Thoracic aorta (tissue), 2 donors: ENCODE measurements at regions not wholly inside any gene's neighbourhood (a gene's known extent, or its start where the extent isn't known, plus 50 kb on each side); places are given as distances from the start of the nearest gene placed in this dataset.

ENCODE experiments used
- ATAC-seq: fragments of 150-250 bp; one replicate; pipeline ENCODE4 v1.8.0; 2017; ENCODE audit warnings: low read depth; ENCODE audit not compliant: insufficient number of reproducible peaks, low FRiP score
- DNase-seq: peaks from one replicate; pipeline ENCODE4 v3.0.0-alpha.2; 2020; ENCODE audit warnings: low spot score
- H3K27ac ChIP-seq, 2 donors: fragments of 200-600 bp; sonication (generic); 1 replicate in 1 of 2; 2 replicates in 1 of 2; pipeline ENCODE4 v1.5.1; 2016; ENCODE audit warnings: mild to moderate bottlenecking in 2 of 2, moderate library complexity in 2 of 2
- H3K27me3 ChIP-seq: fragments of 200-600 bp; sonication (generic); replicated peaks from 2 replicates; pipeline ENCODE4 v1.6.0; 2016; ENCODE audit warnings: mild to moderate bottlenecking; ENCODE audit not compliant: insufficient read depth
- H3K36me3 ChIP-seq: fragments of 200-600 bp; sonication (generic); one replicate; pipeline ENCODE4 v1.5.1; 2016
- H3K4me1 ChIP-seq, 2 donors: fragments of 200-600 bp; sonication (generic); 1 replicate in 1 of 2; 2 replicates in 1 of 2; pipeline versions ENCODE4 v1.5.1 to v1.6.0; 2016; ENCODE audit warnings: low read depth in 2 of 2, mild to moderate bottlenecking in 1 of 2; ENCODE audit not compliant: control insufficient read depth in 1 of 2
- H3K4me3 ChIP-seq: fragments of 200-600 bp; sonication (generic); 2 replicates; pipeline ENCODE4 v1.5.1; 2016; ENCODE audit warnings: mild to moderate bottlenecking
- H3K9me3 ChIP-seq: fragments of 200-600 bp; sonication (generic); 2 replicates; pipeline ENCODE4 v1.5.1; 2016
- TF ChIP-seq, protein P1 (sequence below): fragments of 200-600 bp; sonication (generic); IDR thresholded peaks from one replicate; pipeline ENCODE4 v1.5.1; 2019; ENCODE audit warnings: antibody characterized with exemption

DNA sequence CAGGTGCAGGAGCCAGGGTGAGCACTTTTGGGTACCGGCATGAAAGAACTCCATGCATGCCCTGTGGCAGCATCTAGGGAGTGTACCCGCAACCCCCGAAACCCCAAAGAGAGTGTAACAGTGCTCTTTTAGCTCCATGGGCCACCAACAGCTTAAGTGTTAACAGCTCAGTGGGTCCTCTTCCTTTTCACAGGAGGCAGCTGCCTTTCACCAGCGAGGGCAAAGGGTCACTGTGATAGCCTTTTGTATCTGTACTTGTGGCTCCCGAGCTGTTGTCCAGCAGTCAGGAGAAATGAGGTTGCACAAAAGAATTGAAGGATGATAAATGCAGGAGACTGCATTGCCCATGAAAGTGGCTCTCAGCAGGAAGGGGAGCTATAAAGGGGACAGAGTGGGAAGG, 1166.3 kb upstream of the ACVR2A start:
- Histone ChIP-seq H3K27ac (no peak overlapping the region), H3K27me3 (no peaks in the 10 kb centered on the region), H3K4me1 (peaks cover 0 to 8% of the 10 kb centered on the region in 2 donors), H3K4me3 (no peak overlapping the region), H3K9me3 (no peaks in the 10 kb centered on the region), H3K36me3 (no peaks in the 10 kb centered on the region)
- TF ChIP-seq, protein P1, sequence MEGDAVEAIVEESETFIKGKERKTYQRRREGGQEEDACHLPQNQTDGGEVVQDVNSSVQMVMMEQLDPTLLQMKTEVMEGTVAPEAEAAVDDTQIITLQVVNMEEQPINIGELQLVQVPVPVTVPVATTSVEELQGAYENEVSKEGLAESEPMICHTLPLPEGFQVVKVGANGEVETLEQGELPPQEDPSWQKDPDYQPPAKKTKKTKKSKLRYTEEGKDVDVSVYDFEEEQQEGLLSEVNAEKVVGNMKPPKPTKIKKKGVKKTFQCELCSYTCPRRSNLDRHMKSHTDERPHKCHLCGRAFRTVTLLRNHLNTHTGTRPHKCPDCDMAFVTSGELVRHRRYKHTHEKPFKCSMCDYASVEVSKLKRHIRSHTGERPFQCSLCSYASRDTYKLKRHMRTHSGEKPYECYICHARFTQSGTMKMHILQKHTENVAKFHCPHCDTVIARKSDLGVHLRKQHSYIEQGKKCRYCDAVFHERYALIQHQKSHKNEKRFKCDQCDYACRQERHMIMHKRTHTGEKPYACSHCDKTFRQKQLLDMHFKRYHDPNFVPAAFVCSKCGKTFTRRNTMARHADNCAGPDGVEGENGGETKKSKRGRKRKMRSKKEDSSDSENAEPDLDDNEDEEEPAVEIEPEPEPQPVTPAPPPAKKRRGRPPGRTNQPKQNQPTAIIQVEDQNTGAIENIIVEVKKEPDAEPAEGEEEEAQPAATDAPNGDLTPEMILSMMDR = no peak
- ATAC-seq (no peak), DNase-seq (no peak)

DNA sequence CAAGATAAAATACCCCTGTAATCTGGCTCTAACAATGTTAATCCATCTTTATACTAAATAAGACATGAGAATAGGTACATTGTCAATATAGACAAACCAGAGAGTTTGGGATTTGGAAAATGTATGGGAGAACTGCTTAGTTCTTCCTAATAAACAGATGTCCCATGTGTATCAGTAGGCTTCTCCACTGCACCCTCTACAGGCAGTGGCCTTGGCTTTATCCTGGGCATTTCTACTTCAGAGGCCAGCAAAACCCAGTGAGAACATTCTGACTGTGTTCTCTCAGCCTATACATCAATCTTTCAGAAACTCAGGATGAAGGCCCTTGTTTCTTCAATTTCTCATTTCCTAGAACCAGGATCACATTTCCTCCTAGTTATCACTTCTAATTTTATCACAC, 1167.5 kb upstream of the ACVR2A start:
- TF ChIP-seq, protein P1 = no peak
- DNase-seq = no peak

GRCh38 chr2:146669735-146670134, 1175.1 kb upstream of the ACVR2A start:
- no peak for DNase-seq
- Histone ChIP-seq H3K9me3 (no peaks in the 10 kb centered on the region), H3K27me3 (no peaks in the 10 kb centered on the region), H3K4me1 (peaks cover 0 to 8% of the 10 kb centered on the region in 2 donors), H3K36me3 (no peaks in the 10 kb centered on the region), H3K27ac (no peak overlapping the region), H3K4me3 (no peak overlapping the region)
- TF ChIP-seq, protein P1 = no peak
- ATAC-seq = no peak

More for the DNA sequence above, 1167.5 kb upstream of the ACVR2A start:
- Histone ChIP-seq H3K27ac (no peak overlapping the region), H3K27me3 (no peaks in the 10 kb centered on the region), H3K4me1 (peaks cover 0 to 8% of the 10 kb centered on the region in 2 donors), H3K36me3 (no peaks in the 10 kb centered on the region), H3K9me3 (no peaks in the 10 kb centered on the region), H3K4me3 (no peak overlapping the region)
- no peak for ATAC-seq

DNA sequence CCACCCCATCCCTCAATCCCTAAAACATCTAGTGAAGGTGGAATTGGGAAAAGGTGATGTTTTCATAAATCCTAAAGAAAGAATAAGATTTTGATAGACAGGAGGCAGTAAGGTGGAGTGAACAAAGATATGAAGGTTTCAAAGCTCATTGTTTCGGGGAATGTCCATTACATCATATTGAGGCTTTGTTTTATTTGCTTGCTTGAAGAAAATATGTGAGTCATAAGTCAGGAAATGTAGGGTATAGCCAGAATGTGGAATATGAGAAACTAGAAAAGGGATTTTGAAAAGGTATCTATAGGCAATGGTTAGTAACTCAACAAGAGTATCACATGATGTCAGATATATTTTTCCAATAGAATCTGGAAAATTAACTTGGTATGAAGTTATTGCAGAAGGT, 1178.5 kb upstream of the ACVR2A start:
- Histone ChIP-seq H3K27me3 (no peaks in the 10 kb centered on the region), H3K4me1 (no peaks in the 10 kb centered on the region), H3K9me3 (no peaks in the 10 kb centered on the region), H3K36me3 (no peaks in the 10 kb centered on the region), H3K4me3 (no peak overlapping the region), H3K27ac (no peak overlapping the region)
- DNase-seq = no peak
- no peak for ATAC-seq
- TF ChIP-seq, protein P1 = no peak

GRCh38 chr2:146665800-146666199, 1179.0 kb upstream of the ACVR2A start:
- Histone ChIP-seq H3K27ac (no peak overlapping the region), H3K4me3 (no peak overlapping the region)

More at GRCh38 chr2:146665800-146666199, 1179.0 kb upstream of the ACVR2A start:
- Histone ChIP-seq H3K9me3 (no peaks in the 10 kb centered on the region), H3K36me3 (no peaks in the 10 kb centered on the region), H3K27me3 (no peaks in the 10 kb centered on the region), H3K4me1 (no peaks in the 10 kb centered on the region)
- TF ChIP-seq, protein P1 = no peak
- DNase-seq (no peak), ATAC-seq (no peak)
